Activated CD8-positive, alpha-beta T cell treated with anti-CD3 and anti-CD28 coated beads for 36 hours (primary cell): ENCODE measurements at regions not wholly inside any gene's neighbourhood (a gene's known extent, or its start where the extent isn't known, plus 50 kb on each side); places are given as distances from the start of the nearest gene placed in this dataset.

Experiments
- ATAC-seq: fragments of 200-7000 bp; cut with Tn5 transposase; one replicate; pipeline ENCODE4 v1.10.0; 2021; ENCODE audit warnings: mild to moderate bottlenecking, moderate library complexity
- CTCF ChIA-PET: fragments of 350-600 bp; sonication (Branson Sonifier 250); formaldehyde crosslinking; loops from one replicate; lab custom pipeline; 2021; ENCODE audit warnings: antibody characterized with exemption; lab: Charles Lee
- POLR2A ChIA-PET: fragments of 350-600 bp; sonication (Branson Sonifier 250); formaldehyde crosslinking; loops from one replicate; lab custom pipeline; 2021; ENCODE audit warnings: antibody characterized with exemption; lab: Charles Lee
- DNase-seq: peaks from one replicate; pipeline ENCODE4 v3.0.0-alpha.2; 2020
- H3K27ac Mint-ChIP-seq: one replicate; pipeline ENCODE4 v1.8.0; 2021; ENCODE audit warnings: mild to moderate bottlenecking, mixed read lengths
- H3K27me3 Mint-ChIP-seq: one replicate; pipeline ENCODE4 v1.8.0; 2021; ENCODE audit warnings: mixed read lengths
- H3K36me3 Mint-ChIP-seq: one replicate; pipeline ENCODE4 v1.8.0; 2021; ENCODE audit warnings: low read depth, mixed read lengths
- H3K4me1 Mint-ChIP-seq: one replicate; pipeline ENCODE4 v1.8.0; 2021; ENCODE audit warnings: low read depth, mixed read lengths
- H3K4me3 Mint-ChIP-seq: one replicate; pipeline ENCODE4 v1.8.0; 2021; ENCODE audit warnings: mild to moderate bottlenecking, moderate library complexity, mixed read lengths
- H3K9me3 Mint-ChIP-seq: one replicate; pipeline ENCODE4 v1.8.0; 2021; ENCODE audit warnings: mixed read lengths
- CTCF ChIP-seq: fragments of 200-600 bp; IDR thresholded peaks from one replicate; pipeline ENCODE4 v1.8.0; 2022; ENCODE audit warnings: antibody characterized with exemption, mild to moderate bottlenecking
- intact Hi-C: fragments of 100-400 bp; cut with micrococcal nuclease; formaldehyde crosslinking; loops from one replicate; pipeline ENCODE4 v1.10.0; 2022

DNA sequence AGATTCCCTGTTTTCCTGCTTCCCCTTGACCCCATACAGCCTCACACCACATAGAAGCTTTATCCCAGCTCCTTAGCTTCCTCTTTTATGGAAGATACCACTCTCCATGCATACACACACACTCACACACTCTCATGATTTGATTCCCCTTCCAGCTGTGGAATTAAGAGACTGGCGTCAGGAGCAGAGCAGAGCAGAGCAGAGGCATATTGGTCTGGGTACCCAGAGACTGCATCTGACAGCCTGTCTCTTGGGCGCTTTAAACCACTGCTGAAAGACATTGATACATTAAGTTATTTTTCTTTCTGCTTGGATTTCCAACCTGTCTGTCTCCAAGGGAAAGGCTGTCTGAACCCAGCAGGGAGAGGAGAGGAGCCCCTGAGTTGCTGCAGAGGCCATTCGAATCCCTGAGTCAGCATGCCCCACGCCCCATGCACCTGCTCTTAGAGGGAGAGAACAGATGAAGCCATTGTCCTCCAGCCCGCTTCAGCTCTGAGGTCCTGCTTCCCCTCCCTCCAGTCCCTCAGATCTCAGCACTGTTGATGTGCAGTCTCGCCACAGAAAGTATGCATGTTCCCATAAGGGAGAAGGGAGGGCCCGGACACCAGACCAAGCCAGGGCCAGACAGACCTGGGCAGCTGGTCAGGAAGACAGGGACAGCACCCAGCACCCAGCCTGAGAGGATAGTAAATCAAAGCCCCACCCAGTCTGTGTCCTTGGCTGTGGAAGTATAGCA lies 66.7 kb upstream of the GJB5 start:
- TF ChIP-seq CTCF, result no peak
- no peak overlapping the region for H3K27ac Mint-ChIP-seq
- ChIA-PET POLR2A (no interaction called here), CTCF (no interaction called here)
- no peaks in the 10 kb centered on the region for H3K36me3 Mint-ChIP-seq
- ATAC-seq (no peak), DNase-seq (no peak)
- H3K9me3 Mint-ChIP-seq, result no peaks in the 10 kb centered on the region
- H3K4me1 Mint-ChIP-seq, result peaks cover 10% of the 10 kb centered on the region
- H3K4me3 Mint-ChIP-seq, result no peak overlapping the region
- intact Hi-C loops, result loop anchor here (10.0 kb wide), 1 partner anchor 223 kb away; no protein-coding TSS in a partner anchor
- H3K27me3 Mint-ChIP-seq, result peaks cover 19% of the 10 kb centered on the region

GRCh38 chr1:34690269-34690668 lies 64.6 kb upstream of the GJB5 start:
- Mint-ChIP-seq H3K27me3 (peaks cover 17% of the 10 kb centered on the region), H3K4me1 (no peaks in the 10 kb centered on the region), H3K9me3 (no peaks in the 10 kb centered on the region), H3K36me3 (no peaks in the 10 kb centered on the region), H3K4me3 (no peak overlapping the region), H3K27ac (no peak overlapping the region)
- CTCF ChIA-PET, result no interaction called here
- POLR2A ChIA-PET, result no interaction called here
- no peak for TF ChIP-seq CTCF
- intact Hi-C loops, result no loop called here
- ATAC-seq, result no peak
- DNase-seq, result no peak

DNA sequence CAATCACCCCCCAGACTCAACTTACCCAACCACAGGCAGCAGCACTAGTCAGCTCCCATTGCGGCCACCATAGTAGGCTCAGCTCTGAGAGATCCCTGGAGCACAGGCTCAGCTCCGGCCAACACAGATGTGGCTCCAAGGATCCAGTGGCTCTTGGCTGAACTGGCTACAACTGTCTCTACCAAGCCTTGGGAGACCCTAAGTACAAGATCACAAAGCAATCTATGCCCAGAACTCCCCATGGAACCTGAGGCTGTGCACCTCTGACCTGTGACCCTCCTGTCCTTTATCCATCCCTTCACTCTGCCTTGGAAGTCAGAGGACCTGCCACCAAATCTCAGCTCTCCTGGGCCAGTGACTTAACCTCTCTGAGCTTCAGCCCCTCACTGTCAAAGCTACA lies 61.8 kb upstream of the GJB5 start:
- H3K36me3 Mint-ChIP-seq, result no peaks in the 10 kb centered on the region
- DNase-seq, result no peak
- H3K4me1 Mint-ChIP-seq, result no peaks in the 10 kb centered on the region
- TF ChIP-seq CTCF, result no peak
- H3K27ac Mint-ChIP-seq, result no peak overlapping the region
- intact Hi-C loops, result no loop called here
- H3K4me3 Mint-ChIP-seq, result no peak overlapping the region
- no peaks in the 10 kb centered on the region for H3K9me3 Mint-ChIP-seq
- ChIA-PET CTCF (interaction anchor here (1.1 kb wide), 1 partner anchor 49 kb away, joined by 4 read pairs; no protein-coding TSS in a partner anchor), POLR2A (no interaction called here)
- peaks cover 11% of the 10 kb centered on the region for H3K27me3 Mint-ChIP-seq
- no peak for ATAC-seq

GRCh38 chr1:34694383-34694782 lies 60.5 kb upstream of the GJB5 start:
- ChIA-PET POLR2A (no interaction called here), CTCF (no interaction called here)
- intact Hi-C loops, result no loop called here
- no peak for TF ChIP-seq CTCF
- Mint-ChIP-seq H3K27ac (no peak overlapping the region), H3K36me3 (no peaks in the 10 kb centered on the region), H3K27me3 (peaks cover 7% of the 10 kb centered on the region), H3K9me3 (no peaks in the 10 kb centered on the region), H3K4me3 (no peak overlapping the region), H3K4me1 (no peaks in the 10 kb centered on the region)
- DNase-seq (no peak), ATAC-seq (no peak)

GRCh38 chr1:34695580-34695979 lies 59.3 kb upstream of the GJB5 start:
- ChIA-PET POLR2A (no interaction called here), CTCF (no interaction called here)
- H3K27ac Mint-ChIP-seq, result no peak overlapping the region
- H3K9me3 Mint-ChIP-seq, result no peaks in the 10 kb centered on the region
- H3K27me3 Mint-ChIP-seq, result peaks cover 4% of the 10 kb centered on the region
- intact Hi-C loops, result no loop called here
- no peak overlapping the region for H3K4me3 Mint-ChIP-seq
- ATAC-seq (no peak), DNase-seq (no peak)
- no peaks in the 10 kb centered on the region for H3K4me1 Mint-ChIP-seq
- no peaks in the 10 kb centered on the region for H3K36me3 Mint-ChIP-seq
- no peak for TF ChIP-seq CTCF
